22Rv1 (cell line): ENCODE measurements at regions not wholly inside any gene's neighbourhood (a gene's known extent, or its start where the extent isn't known, plus 50 kb on each side); places are given as distances from the start of the nearest gene placed in this dataset.

Source experiments
- H3K27ac ChIP-seq: fragments of 450-650 bp; 2 replicates; pipeline ENCODE4 v1.5.1; 2017
- CTCF ChIP-seq: fragments of 450-650 bp; IDR thresholded peaks from 2 replicates; pipeline ENCODE4 v1.5.1; 2017; ENCODE audit warnings: mild to moderate bottlenecking
- ZFX ChIP-seq: fragments of 450-650 bp; IDR thresholded peaks from 2 replicates; pipeline ENCODE4 v1.6.1; 2017; ENCODE audit warnings: antibody characterized with exemption, borderline replicate concordance

GRCh38 chr11:105466582-105467228, 143.2 kb upstream of the GRIA4 start:
- H3K27ac ChIP-seq, result no peak overlapping the region
- TF ChIP-seq CTCF (no peak), ZFX (no peak)

GRCh38 chr11:105458071-105458470, 151.8 kb upstream of the GRIA4 start:
- TF ChIP-seq ZFX (no peak), CTCF (no peak)
- no peak overlapping the region for H3K27ac ChIP-seq

- TF ChIP-seq ZFX (no peak), CTCF (peak; percentile 31; the same call in 1 of the 2 replicates)
- no peak overlapping the region for H3K27ac ChIP-seq
Observed at GRCh38 chr11:105456950-105457349, 152.9 kb upstream of the GRIA4 start.

- TF ChIP-seq ZFX, result no peak
- TF ChIP-seq CTCF, result no peak
- no peak overlapping the region for H3K27ac ChIP-seq
Observed at GRCh38 chr11:105449100-105449734, 160.7 kb upstream of the GRIA4 start.

GRCh38 chr11:105448703-105449079, 161.2 kb upstream of the GRIA4 start:
- TF ChIP-seq ZFX, result no peak
- TF ChIP-seq CTCF, result no peak
- no peak overlapping the region for H3K27ac ChIP-seq

- TF ChIP-seq ZFX (no peak), CTCF (no peak)
- no peak overlapping the region for H3K27ac ChIP-seq
Observed at GRCh38 chr11:105447936-105448702, 161.8 kb upstream of the GRIA4 start.

- H3K27ac ChIP-seq, result no peak overlapping the region
- TF ChIP-seq ZFX, result no peak
Observed at GRCh38 chr11:105443623-105444022, 166.2 kb upstream of the GRIA4 start.
